ENCODE measurements at regions not wholly inside any gene's neighbourhood (a gene's known extent, or its start where the extent isn't known, plus 50 kb on each side); places are given as distances from the start of the nearest gene placed in this dataset.
A peak's percentile ranks its signal among the peaks of the same experiment; 100 is the strongest.

DNA sequence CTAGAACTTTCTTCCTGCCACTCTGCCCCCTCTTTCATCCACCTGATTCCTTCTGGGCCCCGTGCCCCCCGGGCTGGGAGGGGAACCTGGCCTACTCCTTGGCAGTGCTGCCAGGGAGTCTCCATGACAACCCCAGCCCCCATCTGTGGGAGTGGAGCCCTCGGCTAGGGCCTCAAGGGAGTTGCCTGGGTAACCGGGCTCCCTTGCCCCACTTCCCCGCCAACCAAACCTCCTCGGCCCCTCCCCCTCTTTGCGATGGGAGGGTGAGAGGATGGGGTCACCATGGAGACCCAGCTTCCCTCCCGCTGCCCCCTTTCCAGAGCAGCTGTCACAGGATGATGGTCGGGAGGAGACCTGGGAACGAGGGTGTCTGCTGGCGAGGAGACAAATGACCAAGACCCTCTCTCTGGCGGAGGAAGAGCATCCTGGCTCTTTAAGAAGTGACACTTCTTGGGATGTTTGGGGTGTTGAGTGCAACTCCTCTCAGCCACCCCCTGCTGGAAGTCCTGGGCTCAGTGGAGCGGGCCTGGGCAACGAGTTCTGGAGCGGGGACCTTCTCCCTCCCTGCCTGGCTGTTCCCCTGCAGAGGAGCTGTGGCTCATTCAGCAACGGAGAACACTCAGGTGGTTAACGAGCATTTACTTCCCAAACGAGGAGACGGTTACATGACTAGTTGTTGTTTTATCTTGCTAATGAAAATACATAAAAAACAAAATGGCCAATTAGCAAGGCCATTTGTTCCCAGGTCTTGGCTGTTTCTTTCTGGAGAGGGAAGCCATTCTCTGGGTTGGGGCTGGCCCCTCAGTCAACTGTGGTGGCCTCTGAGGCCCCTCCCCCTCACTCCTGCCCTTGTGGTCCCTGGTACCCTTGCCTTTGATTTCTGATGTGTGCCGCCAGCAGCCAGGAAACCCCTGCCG lies 82.8 kb downstream of the UBIAD1 start:
- Mint-ChIP-seq H3K27ac (peak overlapping the region; percentile 14), H3K36me3 (ENCODE audit: low read depth) (no peaks in the 10 kb centered on the region), H3K4me1 (peaks cover 6% of the 10 kb centered on the region), H3K27me3 (peaks cover 39% of the 10 kb centered on the region), H3K4me3 (no peak overlapping the region)
- DNase-seq (no peak), ATAC-seq (no peak)
- no peaks in the 10 kb centered on the region for H3K9me3 ChIP-seq (ENCODE audit: control insufficient read depth, low read length, poor library complexity, severe bottlenecking)

DNA sequence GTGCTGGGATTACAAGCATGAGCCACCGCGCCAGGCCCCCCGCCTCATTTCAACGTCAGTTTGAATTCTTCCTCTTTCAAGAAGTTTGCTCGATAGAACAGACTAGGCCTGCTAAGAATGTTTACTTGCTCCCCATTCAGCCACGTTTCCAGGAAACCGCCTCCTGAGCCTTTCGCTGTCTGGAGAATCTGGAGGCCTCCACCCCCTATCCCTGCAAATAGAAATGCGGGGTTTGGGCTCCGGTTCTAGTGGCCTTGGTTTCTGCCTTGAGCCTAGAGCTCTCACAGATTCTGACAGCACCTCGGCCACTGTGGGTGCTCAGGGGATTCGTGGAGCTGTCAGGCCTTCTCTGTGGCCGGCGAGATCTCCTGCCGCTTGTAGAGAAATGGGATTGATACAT lies 84.3 kb downstream of the UBIAD1 start:
- no peak for DNase-seq
- no peaks in the 10 kb centered on the region for H3K36me3 Mint-ChIP-seq (ENCODE audit: low read depth)
- peaks cover 6% of the 10 kb centered on the region for H3K4me1 Mint-ChIP-seq
- no peak for ATAC-seq
- H3K4me3 Mint-ChIP-seq = no peak overlapping the region
- H3K27me3 Mint-ChIP-seq = peaks cover 39% of the 10 kb centered on the region
- H3K9me3 ChIP-seq (ENCODE audit: control insufficient read depth, low read length, poor library complexity, severe bottlenecking) = no peaks in the 10 kb centered on the region
- H3K27ac Mint-ChIP-seq = no peak overlapping the region

DNA sequence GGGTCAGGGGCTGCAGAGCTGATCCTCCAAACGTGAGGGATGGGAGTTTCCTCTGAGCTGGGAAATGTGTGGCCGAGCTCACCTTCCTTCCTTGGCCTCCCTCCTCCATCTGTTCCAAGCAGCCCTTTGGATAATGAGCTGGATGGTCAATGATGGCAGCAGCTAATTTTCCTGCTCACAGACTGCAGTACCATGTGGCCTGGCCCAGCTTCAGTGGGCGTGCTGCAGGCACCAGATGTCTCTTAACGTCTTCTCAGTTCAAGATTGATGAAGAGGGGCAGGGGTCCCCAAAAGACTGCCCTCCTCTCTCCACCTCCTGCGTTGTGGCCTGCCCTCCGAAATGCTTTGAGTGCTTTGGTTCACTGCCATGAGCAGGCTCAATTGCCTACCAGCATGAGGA lies 86.0 kb downstream of the UBIAD1 start:
- H3K9me3 ChIP-seq (ENCODE audit: control insufficient read depth, low read length, poor library complexity, severe bottlenecking) = no peaks in the 10 kb centered on the region
- no peak overlapping the region for H3K27ac Mint-ChIP-seq
- ATAC-seq (no peak), DNase-seq (no peak)
- no peak overlapping the region for H3K4me3 Mint-ChIP-seq
- no peaks in the 10 kb centered on the region for H3K36me3 Mint-ChIP-seq (ENCODE audit: low read depth)
- peaks cover 6% of the 10 kb centered on the region for H3K4me1 Mint-ChIP-seq
- peaks cover 39% of the 10 kb centered on the region for H3K27me3 Mint-ChIP-seq

DNA sequence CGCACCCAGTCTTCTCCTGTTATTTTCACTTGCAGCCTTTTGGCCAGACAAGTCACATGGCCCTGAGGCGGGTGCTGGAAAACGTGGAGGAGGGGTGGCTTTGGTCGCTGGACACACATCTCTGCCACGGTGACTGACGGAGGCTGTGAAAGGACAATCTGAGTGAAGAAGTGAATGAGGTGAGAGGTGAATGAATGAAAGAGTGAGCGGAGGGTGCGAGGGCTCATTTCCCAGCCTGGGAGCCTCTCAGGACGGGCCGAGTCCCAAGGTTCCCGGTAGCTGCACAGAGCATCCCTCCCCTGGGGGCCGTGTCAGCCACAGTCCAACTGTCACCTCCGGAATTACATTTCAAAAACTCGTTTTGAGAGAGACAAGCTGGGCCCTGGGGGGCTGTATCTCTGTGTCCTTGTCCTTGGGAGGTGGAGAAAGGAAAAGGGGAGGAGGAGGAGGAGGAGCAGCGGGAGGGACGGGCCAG lies 89.6 kb downstream of the UBIAD1 start:
- peaks cover 28% of the 10 kb centered on the region for H3K27me3 Mint-ChIP-seq
- H3K27ac Mint-ChIP-seq = no peak overlapping the region
- H3K36me3 Mint-ChIP-seq (ENCODE audit: low read depth) = no peaks in the 10 kb centered on the region
- no peak for DNase-seq
- H3K9me3 ChIP-seq (ENCODE audit: control insufficient read depth, low read length, poor library complexity, severe bottlenecking) = no peaks in the 10 kb centered on the region
- no peak overlapping the region for H3K4me3 Mint-ChIP-seq
- peaks cover 2% of the 10 kb centered on the region for H3K4me1 Mint-ChIP-seq
- ATAC-seq = no peak

DNA sequence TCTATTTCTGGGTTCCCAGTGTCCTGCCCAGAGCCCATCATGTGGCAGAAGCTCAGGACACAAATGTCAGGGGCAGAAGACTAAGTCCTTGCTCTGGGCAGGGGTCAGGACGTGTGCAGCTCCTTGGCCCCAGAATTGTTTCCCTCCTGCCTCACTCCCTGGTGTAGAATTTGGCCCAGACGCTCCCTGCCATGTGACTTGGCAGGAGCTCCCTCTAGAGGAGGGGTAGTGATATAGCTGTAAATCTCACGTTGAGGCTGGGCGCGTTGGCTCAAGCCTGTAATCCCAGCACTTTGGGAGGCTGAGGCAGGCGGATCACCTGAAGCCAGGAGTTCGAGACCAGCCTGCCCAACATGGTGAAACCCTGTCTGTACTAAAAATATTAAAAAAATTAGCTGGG lies 91.2 kb downstream of the UBIAD1 start:
- no peak overlapping the region for H3K4me3 Mint-ChIP-seq
- DNase-seq (no peak), ATAC-seq (no peak)
- H3K36me3 Mint-ChIP-seq (ENCODE audit: low read depth) = no peaks in the 10 kb centered on the region
- peaks cover 12% of the 10 kb centered on the region for H3K27me3 Mint-ChIP-seq
- no peaks in the 10 kb centered on the region for H3K9me3 ChIP-seq (ENCODE audit: control insufficient read depth, low read length, poor library complexity, severe bottlenecking)
- H3K4me1 Mint-ChIP-seq = peaks cover 2% of the 10 kb centered on the region
- H3K27ac Mint-ChIP-seq = no peak overlapping the region

DNA sequence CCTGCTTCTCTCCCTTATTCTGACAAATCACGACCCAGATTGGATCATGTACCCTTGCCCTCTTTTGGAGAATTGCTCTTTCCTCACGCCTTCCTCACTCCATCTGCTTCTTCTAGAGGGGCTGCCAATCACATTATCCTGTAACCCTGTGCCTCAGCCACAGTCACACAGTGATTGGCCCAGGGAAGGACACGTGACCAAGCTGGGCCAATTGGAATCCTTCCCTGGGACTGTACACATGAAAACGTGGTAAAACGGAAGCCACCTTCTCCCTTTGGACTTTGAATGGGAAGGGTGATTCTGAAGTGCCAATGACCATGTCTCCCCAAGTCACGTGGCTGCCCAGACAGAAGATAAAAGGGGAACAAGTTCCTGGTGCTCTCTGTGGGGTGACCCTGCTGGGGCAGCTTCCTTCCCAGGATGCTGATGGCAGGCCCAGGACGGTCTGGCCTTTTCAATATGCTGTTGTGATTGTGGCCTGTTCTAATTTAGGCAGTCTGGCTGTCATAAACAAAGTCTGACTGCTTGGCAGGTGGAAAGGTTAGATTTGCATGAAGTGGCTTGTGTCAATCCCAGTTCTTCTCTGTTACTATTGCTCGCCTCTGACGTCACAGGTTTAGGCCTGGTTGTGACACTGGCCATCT lies 92.9 kb downstream of the UBIAD1 start:
- ATAC-seq = no peak
- Mint-ChIP-seq H3K27ac (no peak overlapping the region), H3K36me3 (ENCODE audit: low read depth) (no peaks in the 10 kb centered on the region), H3K27me3 (peaks cover 11% of the 10 kb centered on the region), H3K4me1 (no peaks in the 10 kb centered on the region), H3K4me3 (no peak overlapping the region)
- no peak for DNase-seq
- H3K9me3 ChIP-seq (ENCODE audit: control insufficient read depth, low read length, poor library complexity, severe bottlenecking) = no peaks in the 10 kb centered on the region

DNA sequence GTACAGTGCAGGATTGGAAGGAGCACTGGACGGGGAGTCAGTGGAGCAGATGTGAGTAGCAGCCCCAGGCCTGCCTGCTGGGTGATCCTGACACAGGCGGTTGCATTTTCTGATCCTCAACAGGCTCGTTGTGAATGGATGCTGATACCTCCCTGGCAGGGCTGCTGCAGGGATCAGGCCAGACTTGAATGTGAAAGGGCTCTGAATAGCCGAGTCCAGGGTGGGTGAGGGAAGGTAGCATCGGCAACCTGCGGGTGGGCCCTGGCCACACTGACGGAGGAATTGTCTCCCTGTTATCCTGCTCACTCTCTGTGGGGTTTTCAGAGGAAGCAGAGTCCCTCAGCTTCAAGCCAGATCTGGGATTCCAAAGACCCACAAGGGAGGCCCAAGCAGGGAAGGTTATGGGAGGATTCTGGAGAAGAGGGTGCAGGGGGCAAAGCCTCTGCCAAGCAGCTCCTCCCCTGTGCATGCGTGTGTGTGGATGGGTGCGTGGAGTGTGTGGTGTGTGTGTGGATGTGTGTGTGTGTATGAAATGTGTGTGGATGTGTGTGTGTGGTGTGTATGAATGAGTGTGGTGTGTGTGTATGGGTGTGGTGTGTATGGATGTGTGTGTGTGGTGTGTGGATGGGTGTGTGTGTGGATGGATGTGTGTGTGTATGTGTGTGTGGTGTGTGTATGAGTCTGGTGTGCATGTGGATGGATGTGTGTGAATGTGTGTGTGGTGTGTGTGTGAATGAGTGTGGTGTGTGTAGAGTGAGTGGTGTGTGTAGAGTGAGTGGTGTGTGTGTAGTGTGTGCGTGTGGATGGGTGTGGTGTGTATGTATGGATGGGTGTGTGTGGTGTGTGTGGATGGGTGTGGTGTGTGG lies 100.3 kb downstream of the UBIAD1 start:
- DNase-seq = no peak
- no peak for ATAC-seq
- Mint-ChIP-seq H3K4me1 (peaks cover 5% of the 10 kb centered on the region), H3K27ac (no peak overlapping the region), H3K27me3 (peaks cover 16% of the 10 kb centered on the region), H3K4me3 (no peak overlapping the region), H3K36me3 (ENCODE audit: low read depth) (no peaks in the 10 kb centered on the region)
- H3K9me3 ChIP-seq (ENCODE audit: control insufficient read depth, low read length, poor library complexity, severe bottlenecking) = no peaks in the 10 kb centered on the region

DNA sequence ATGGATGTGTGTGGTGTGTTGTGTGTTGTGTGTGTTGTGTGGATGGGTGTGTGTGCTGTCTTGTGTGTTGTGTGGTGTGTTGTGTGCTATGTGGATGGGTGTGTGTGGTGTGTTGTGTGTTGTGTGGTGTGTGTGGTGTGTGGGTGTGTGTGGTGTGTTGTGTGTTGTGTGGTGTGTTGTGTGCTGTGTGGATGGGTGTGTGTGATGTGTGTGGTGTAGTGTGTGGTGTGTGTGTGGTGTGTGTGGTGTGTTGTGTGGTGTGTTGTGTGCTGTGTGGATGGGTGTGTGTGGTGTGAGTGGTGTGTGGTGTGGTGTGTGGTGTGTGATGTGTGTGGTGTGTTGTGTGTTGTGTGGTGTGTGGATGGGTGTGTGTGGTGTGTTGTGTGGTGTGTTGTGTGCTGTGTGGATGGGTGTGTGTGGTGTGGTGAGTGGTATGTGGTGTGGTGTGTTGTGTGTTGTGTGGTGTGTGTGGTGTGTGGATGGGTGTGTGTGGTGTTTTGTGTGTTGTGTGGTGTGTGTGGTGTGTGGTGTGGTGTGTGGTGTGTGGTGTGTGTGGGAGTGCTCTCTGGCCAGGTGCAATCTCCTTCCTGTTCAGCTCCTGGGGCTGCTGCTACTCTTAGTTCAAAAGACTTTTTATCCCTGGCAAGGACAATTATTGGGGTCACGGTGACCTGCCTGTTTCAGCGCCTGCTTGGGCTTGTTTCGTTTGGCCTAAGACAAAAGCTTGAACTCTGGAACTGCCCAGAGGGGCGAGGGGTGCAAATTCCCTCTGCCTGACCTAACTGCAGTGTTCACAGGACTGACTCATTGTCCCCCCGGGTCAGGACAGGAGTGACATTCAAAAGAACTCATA lies 101.1 kb downstream of the UBIAD1 start:
- H3K9me3 ChIP-seq (ENCODE audit: control insufficient read depth, low read length, poor library complexity, severe bottlenecking) = no peaks in the 10 kb centered on the region
- no peak for ATAC-seq
- Mint-ChIP-seq H3K4me3 (no peak overlapping the region), H3K27me3 (peaks cover 16% of the 10 kb centered on the region), H3K4me1 (peaks cover 5% of the 10 kb centered on the region), H3K27ac (no peak overlapping the region), H3K36me3 (ENCODE audit: low read depth) (no peaks in the 10 kb centered on the region)
- DNase-seq = no peak

DNA sequence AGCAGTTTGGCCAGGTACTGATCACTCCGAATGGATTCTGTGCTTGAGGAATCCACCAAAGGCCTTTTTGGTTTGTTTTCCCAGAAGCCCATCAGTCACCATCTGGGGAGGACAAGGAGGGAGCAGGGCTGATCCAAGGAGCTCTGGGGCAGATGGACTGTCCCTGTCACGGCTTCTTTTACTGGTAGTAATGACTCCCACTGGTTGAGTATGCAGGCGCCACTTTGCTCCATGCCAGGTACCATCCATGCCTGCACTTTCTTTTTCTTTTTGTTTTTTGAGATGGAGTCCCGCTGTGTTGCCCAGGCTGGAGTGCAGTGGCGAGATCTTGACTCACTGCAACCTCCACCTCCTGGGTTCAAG lies 101.7 kb downstream of the UBIAD1 start:
- peaks cover 5% of the 10 kb centered on the region for H3K4me1 Mint-ChIP-seq
- DNase-seq (no peak), ATAC-seq (no peak)
- H3K9me3 ChIP-seq (ENCODE audit: control insufficient read depth, low read length, poor library complexity, severe bottlenecking) = no peaks in the 10 kb centered on the region
- H3K4me3 Mint-ChIP-seq = no peak overlapping the region
- peaks cover 12% of the 10 kb centered on the region for H3K27me3 Mint-ChIP-seq
- no peak overlapping the region for H3K27ac Mint-ChIP-seq
- no peaks in the 10 kb centered on the region for H3K36me3 Mint-ChIP-seq (ENCODE audit: low read depth)

DNA sequence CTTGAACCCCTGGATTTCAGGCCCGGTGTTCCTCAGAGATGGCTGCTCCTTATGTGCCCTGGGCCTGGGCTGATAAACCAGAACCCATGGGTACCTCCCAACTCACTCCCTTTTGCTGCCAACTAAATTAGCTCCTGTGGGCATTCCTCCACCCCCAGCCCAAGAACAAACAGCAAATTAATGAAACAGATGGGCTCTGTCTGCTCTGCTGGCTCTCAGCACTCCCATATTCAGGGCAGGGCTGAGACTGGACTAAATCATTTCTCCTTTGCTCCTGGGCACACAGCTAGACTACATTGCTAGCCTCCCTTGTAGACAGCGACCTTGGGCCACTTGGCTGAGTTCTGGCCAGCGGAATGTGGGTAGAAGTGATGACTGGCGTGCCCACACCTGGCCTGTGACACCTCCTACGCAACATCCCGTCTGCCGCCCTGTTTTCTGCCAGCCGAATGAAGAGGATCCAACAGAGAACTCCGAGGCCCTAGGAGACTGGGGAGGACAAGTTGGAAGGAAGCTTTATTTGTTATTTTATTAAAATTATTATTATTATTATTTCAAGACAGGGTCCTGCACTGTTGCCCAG lies 101.9 kb upstream of the DISP3 start:
- H3K9me3 ChIP-seq (ENCODE audit: control insufficient read depth, low read length, poor library complexity, severe bottlenecking) = no peaks in the 10 kb centered on the region
- H3K27me3 Mint-ChIP-seq = peaks cover 4% of the 10 kb centered on the region
- H3K4me3 Mint-ChIP-seq = no peak overlapping the region
- peaks cover 5% of the 10 kb centered on the region for H3K4me1 Mint-ChIP-seq
- no peaks in the 10 kb centered on the region for H3K36me3 Mint-ChIP-seq (ENCODE audit: low read depth)
- DNase-seq = no peak
- ATAC-seq = no peak
- peak overlapping the region; percentile 24 for H3K27ac Mint-ChIP-seq

DNA sequence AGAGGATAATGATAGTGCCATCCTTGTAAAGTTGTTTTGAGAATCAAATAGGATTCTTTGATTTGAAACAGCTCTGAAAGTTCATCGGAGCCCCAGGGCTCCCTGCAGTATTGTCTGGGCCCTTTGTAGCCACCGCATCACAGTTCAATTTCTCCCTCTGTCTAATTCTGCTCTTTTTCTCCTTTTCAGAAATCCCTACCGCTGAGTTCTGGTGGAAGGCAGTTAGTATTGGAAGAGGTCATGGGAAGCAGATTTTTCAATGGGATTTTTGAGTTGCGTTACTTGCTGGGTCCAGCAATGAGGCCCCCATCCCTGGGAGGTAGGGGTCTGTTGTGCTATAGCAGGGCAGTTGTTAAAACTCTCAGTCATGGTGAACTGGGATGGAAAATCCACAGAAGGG lies 101.0 kb upstream of the DISP3 start:
- Mint-ChIP-seq H3K36me3 (ENCODE audit: low read depth) (no peaks in the 10 kb centered on the region), H3K4me3 (no peak overlapping the region), H3K4me1 (peaks cover 7% of the 10 kb centered on the region), H3K27ac (no peak overlapping the region), H3K27me3 (peaks cover 4% of the 10 kb centered on the region)
- no peak for DNase-seq
- ATAC-seq = no peak
- H3K9me3 ChIP-seq (ENCODE audit: control insufficient read depth, low read length, poor library complexity, severe bottlenecking) = no peaks in the 10 kb centered on the region

DNA sequence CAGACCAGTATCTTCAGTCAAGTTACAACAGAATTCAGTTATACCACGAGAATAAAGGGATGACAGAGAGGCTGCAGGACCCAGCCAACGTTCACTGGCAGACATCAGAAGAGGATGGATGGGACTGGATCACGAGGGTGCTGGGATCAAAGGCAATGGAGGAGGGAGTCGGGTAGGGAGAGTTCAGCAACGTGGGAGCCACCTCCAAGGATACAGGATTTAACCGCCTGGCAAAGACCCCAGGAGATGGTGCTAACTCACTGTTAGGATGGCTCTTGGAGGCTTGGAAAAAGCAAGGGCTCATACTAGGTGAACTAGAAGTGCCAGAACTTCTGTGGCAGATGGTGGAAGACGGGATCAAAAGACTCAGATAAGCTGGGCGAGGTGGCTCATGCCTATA lies 99.1 kb upstream of the DISP3 start:
- peaks cover 19% of the 10 kb centered on the region for H3K4me1 Mint-ChIP-seq

More for the DNA sequence above, 99.1 kb upstream of the DISP3 start:
- DNase-seq (no peak), ATAC-seq (no peak)
- H3K27ac Mint-ChIP-seq = no peak overlapping the region
- H3K4me3 Mint-ChIP-seq = no peak overlapping the region
- no peaks in the 10 kb centered on the region for H3K9me3 ChIP-seq (ENCODE audit: control insufficient read depth, low read length, poor library complexity, severe bottlenecking)
- H3K36me3 Mint-ChIP-seq (ENCODE audit: low read depth) = no peaks in the 10 kb centered on the region
- H3K27me3 Mint-ChIP-seq = peaks cover 4% of the 10 kb centered on the region
